ENCODE measurements at regions not wholly inside any gene's neighbourhood (a gene's known extent, or its start where the extent isn't known, plus 50 kb on each side); places are given as distances from the start of the nearest gene placed in this dataset.

DNA sequence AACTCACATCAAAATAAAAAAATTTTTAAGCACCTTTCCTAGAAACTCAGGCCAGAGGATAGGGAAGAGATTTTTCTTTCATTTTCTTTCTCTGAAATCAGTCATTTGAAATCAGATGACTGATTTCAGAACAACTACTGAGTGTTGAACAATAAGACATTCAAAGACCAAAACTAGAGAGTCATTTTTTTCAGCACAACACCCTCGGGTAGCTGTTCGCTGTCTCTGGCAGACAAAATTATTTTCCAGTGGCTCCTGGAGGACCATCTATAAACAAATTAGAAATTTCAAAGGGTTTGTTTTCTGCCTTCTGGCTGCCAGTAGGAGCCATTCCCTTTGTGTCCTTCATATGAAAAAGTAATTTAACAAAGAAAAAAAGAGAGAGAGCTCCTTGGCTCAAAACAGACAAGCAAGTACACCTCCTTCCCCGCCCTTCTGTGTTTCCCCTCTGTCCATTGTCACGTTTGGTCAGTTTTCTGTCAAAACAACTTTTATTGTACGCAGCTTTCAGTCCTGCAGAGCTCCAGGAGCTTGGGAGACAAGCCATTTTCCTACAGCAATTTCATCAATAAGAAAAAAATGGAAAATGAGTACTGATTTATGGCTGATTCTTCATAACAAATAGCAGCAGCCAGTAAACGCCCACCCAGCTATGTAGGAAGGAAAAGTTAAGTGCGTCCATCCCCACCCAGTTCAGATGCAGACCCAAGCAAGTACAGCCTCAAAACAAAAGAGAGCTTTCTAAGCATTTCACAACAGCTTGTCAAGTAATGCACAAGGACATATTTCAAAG is 405.2 kb downstream of the ZNF608 start:
- peak in 5 of 58 donors; percentile 3 to 43 (median 9) for DNase-seq

DNA sequence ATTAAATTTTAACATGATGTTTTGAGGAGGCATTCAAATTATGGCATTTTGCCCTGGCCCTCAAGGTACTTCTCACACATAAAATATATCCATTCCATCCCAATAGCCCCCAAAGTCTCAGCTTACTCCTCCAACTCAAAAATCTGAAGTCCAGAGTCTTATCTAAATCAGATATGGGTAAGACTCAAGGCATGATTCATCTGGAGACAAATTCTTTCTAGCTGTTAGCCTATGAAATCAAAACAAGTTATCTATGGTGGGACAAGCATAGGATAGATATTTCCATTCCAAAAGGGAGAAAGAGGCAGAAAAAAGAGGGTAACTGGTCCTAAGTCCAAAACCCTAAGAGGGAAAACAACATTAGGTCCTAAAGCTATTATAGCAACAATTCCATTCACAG is 408.4 kb downstream of the ZNF608 start:
- DNase-seq, result no peak

- DNase-seq, result no peak
These were observed 413.0 kb downstream of the ZNF608 start for GRCh38 chr5:124333298-124333979.

GRCh38 chr5:124332273-124332672 is 414.2 kb downstream of the ZNF608 start:
- no peak for DNase-seq

GRCh38 chr5:124330595-124331220 is 415.7 kb downstream of the ZNF608 start:
- no peak for DNase-seq

DNA sequence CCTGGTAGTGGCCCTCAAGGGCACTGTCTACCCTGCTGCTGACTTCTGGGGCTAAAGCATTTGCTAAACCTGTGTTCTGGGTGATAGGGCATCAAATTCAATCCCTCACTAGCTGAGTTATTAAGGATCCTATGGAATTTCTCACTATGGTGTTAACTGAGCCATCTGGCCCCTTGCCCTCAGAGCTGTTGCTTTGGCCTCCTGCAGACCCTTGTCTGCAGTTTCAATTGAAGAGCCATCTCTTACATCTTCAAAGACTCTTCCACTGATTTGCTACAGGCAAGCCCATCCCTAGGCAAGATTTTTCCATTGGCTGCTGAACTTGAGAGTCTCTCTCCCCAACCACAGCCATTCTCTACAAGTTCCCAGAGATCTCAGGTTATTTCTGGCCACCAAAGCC is 418.2 kb downstream of the ZNF608 start:
- DNase-seq, result no peak

DNA sequence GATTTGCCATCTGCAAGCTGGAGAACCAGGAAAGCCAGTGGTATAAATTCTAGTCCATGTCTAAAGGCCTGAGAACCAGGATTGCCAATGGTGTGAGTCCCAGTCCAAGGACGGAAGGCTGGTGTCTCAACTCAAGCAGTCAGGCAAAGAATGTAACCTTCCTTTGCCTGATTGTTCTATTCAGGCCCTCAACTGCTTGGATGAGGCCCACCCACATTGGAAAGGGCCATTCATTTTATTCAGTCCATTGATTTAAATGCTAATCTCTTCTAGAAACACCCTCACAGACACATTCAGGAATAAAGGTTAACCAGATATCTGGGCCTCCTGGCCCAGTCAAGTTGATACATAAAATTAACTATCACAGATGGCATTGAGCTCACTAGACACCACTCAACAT is 427.8 kb downstream of the ZNF608 start:
- no peak for DNase-seq

DNA sequence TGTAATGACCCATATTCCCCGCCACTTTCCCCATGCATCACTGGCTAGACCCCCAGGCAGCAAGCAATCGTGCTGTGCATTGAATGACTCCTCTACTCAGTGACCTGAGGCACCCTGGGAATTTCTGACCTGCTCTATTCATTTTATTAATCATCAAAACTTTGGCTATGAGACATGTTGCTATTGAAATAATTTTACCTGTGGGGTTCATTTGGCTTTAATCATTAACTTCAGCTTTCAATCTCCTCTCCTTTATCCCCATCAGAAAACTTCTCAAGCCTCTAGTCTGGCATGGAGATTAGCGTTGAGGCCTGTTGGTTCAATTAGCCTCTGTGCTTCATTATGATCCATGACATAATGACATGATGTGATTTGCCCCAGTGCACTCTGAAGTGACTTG is 429.0 kb downstream of the ZNF608 start:
- no peak for DNase-seq

GRCh38 chr5:124315741-124316415 is 430.6 kb downstream of the ZNF608 start:
- DNase-seq, result no peak

DNA sequence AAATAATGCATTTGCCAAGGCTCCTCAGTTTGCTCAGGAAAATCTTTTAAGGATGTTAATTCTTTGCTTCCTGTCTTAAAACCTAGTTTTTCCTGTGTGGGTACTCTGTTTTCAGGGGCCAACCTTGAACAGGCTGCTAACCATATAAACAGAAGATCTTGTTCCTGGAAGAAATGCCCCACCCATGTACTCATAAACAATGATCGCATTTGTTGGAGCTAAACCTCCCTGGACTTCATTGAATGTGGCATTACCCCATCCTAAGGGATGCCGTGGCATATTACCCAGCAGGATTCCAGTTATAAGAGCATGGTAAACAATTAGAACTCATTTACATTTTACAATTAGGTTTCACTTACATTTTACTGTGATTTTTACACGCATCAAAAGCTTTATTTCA is 436.0 kb downstream of the ZNF608 start:
- peak in 1 of 58 donors; percentile 9 for DNase-seq

GRCh38 chr5:124309241-124309980 is 437.0 kb downstream of the ZNF608 start:
- no peak for DNase-seq

DNA sequence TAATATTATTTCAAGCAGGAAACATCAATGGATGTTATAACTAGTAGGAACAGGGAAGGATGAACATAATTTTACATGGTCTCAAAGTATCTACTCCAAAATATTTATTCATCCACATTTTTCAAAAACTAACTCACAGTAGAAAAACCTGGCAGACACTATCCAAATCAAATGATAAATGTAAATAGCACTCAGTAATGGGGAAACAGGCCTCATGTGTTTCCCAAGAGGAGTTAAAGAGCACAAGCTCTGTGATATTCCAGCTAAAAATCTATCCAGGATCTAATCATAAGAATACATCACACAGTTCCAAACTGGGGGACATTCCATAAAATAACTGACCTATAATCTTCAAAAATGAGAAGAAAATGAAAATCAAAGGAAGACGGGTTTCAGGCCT is 443.1 kb downstream of the ZNF608 start:
- DNase-seq, result no peak

DNA sequence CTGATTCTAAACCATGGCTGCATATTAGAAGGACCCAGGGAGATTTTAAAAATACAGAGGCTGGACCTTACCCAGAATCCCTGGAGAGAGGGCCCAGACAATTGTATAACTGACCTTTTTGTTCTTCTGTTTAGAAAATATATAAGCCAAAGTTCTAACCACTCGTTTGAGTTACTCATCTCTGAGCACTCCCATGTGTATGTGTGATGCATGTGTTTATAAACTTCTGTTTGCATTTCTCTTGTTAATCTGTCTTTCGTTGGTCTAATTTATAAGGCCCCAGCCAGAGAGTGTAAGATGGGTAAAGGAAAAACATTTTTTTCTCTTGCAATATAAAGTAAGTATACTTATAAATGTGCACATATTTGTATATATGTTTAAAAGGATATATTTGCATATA is 443.9 kb downstream of the ZNF608 start:
- no peak for DNase-seq

DNA sequence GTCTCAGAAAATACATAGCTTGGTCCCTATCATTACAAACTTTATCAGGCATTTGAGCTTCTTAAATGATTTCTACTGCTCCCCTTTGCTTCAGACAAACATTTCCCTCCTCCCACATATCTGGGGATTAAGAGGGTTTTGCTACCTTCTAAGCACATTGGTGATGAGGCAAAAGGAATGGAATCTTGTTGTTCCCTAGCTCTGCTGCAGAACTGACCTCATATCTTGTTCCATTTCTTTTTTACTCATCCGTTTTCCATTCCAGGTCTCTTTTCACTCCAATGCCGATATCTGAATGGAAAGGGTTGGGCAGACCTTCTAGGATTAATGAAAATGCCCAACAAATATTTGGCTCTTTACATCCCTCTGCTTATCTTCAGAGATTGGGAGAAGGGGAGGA is 444.6 kb downstream of the ZNF608 start:
- DNase-seq, result no peak

DNA sequence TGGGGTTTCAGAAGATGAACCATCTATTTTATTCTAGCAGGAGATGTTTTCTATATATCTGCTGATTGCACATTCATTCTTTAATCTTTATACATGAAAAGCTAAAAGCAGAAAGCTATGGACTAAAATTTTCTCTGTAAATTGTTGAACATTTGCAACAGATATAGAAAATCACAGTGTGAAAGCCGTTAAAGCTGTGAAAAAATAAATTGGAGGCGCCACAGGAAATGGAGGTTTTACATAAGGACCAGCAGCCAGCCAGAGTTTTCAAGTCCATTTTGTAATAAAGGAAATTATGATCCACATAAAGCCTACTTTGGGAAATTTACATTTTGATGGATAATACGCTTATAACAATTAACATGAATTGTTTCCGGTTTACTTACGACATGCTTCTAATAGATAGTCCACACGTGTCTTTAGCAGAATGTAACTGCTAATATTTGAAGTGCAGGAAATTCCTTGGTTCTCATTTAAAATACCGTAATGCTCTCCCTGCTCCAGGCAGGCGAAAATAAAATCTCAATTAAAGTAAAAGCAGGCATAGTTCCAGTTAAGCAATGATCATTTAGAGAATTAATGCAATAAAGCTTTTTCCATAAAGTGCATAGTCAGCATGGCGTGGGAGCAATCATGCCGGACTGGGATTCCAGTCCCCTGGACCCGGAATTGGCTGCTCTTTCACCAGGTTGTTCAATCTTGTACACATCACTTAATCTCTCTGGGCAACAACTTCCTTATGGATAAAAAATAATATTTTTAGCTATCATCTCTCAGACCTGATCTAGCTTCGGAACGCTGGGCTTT is 445.4 kb downstream of the ZNF608 start:
- peak in 1 of 58 donors; percentile 6 for DNase-seq

- no peak for DNase-seq
These were observed 448.6 kb downstream of the ZNF608 start for GRCh38 chr5:124297826-124298225.

- DNase-seq, result no peak
These were observed 454.1 kb downstream of the ZNF608 start for GRCh38 chr5:124292322-124292855.

- DNase-seq, result peak in 29 of 58 donors; percentile 3 to 66 (median 34)
These were observed 456.7 kb downstream of the ZNF608 start for GRCh38 chr5:124289641-124290311.

- DNase-seq, result peak in 57 of 58 donors; percentile 3 to 89 (median 55)
These were observed 457.3 kb downstream of the ZNF608 start for GRCh38 chr5:124289130-124289529.
